HEK293T (cell line): ENCODE measurements at regions not wholly inside any gene's neighbourhood (a gene's known extent, or its start where the extent isn't known, plus 50 kb on each side); places are given as distances from the start of the nearest gene placed in this dataset.

Experiments
- CTCF ChIA-PET: fragments of 350-600 bp; formaldehyde crosslinking; extraction: SDS; loops from one replicate; lab custom pipeline; 2021; ENCODE audit warnings: antibody characterized with exemption, inconsistent platforms; lab: Yijun Ruan, JAX
- POLR2A ChIA-PET: fragments of 350-600 bp; formaldehyde crosslinking; extraction: SDS; loops from one replicate; lab custom pipeline; 2020; ENCODE audit warnings: antibody characterized with exemption, inconsistent platforms; lab: Yijun Ruan, JAX
- DNase-seq: peaks from one replicate; pipeline ENCODE4 v3.0.0; 2012; ENCODE audit warnings: mixed read lengths; ENCODE audit errors: extremely low spot score
- ARNT ChIP-seq: fragments of 450-650 bp; IDR thresholded peaks from 2 replicates; pipeline ENCODE4 v1.6.1; 2017; ENCODE audit warnings: mild to moderate bottlenecking
- BHLHE40 ChIP-seq: fragments of 450-650 bp; IDR thresholded peaks from 2 replicates; pipeline ENCODE4 v1.6.1; 2016; ENCODE audit warnings: mild to moderate bottlenecking, moderate library complexity, borderline replicate concordance
- CTBP1 ChIP-seq: fragments of 450-650 bp; IDR thresholded peaks from 2 replicates; pipeline ENCODE4 v1.6.1; 2016; ENCODE audit warnings: borderline replicate concordance
- ELF4 ChIP-seq: fragments of 450-650 bp; IDR thresholded peaks from 2 replicates; pipeline ENCODE4 v1.6.1; 2017; ENCODE audit warnings: antibody characterized with exemption
- FOXA1 ChIP-seq: fragments of 450-650 bp; IDR thresholded peaks from 2 replicates; pipeline ENCODE4 v1.6.1; 2016; ENCODE audit warnings: mild to moderate bottlenecking
- FOXK2 ChIP-seq: fragments of 450-650 bp; IDR thresholded peaks from 2 replicates; pipeline ENCODE4 v1.6.1; 2016; ENCODE audit warnings: mild to moderate bottlenecking
- FOXM1 ChIP-seq: fragments of 450-650 bp; IDR thresholded peaks from 2 replicates; pipeline ENCODE4 v1.6.1; 2017; ENCODE audit warnings: mild to moderate bottlenecking, borderline replicate concordance
- HDGF ChIP-seq: fragments of 450-650 bp; IDR thresholded peaks from 2 replicates; pipeline ENCODE4 v1.6.1; 2017; ENCODE audit warnings: antibody characterized with exemption, borderline replicate concordance
- L3MBTL2 ChIP-seq: fragments of 450-650 bp; conservative IDR thresholded peaks from 2 replicates; pipeline ENCODE4 v1.6.1; 2016; ENCODE audit warnings: mild to moderate bottlenecking
- LEF1 ChIP-seq: fragments of 450-650 bp; IDR thresholded peaks from 2 replicates; pipeline ENCODE4 v1.6.1; 2017; ENCODE audit warnings: mild to moderate bottlenecking, borderline replicate concordance
- NFRKB ChIP-seq: fragments of 450-650 bp; IDR thresholded peaks from 2 replicates; pipeline ENCODE4 v1.6.1; 2016; ENCODE audit warnings: mild to moderate bottlenecking, moderate library complexity
- PKNOX1 ChIP-seq: fragments of 450-650 bp; IDR thresholded peaks from 2 replicates; pipeline ENCODE4 v1.6.1; 2016
- SP1 ChIP-seq: fragments of 450-650 bp; IDR thresholded peaks from 2 replicates; pipeline ENCODE4 v1.6.1; 2017
- SUZ12 ChIP-seq: fragments of 450-650 bp; IDR thresholded peaks from 2 replicates; pipeline ENCODE4 v1.6.1; 2016; ENCODE audit warnings: mild to moderate bottlenecking
- TARDBP ChIP-seq: fragments of 450-650 bp; IDR thresholded peaks from 2 replicates; pipeline ENCODE4 v1.6.1; 2016
- ZNF384 ChIP-seq: fragments of 450-650 bp; IDR thresholded peaks from 2 replicates; pipeline ENCODE4 v1.6.1; 2016

GRCh38 chr13:29937841-29938240 is 87.4 kb upstream of the UBL3 start:
- POLR2A ChIA-PET: no interaction called here

GRCh38 chr13:29937379-29937778 is 87.0 kb upstream of the UBL3 start:
- ChIA-PET POLR2A (no interaction called here), CTCF (interaction anchor here (0.6 kb wide), 1 partner anchor 174 kb away, joined by 3 read pairs; no protein-coding TSS in a partner anchor)

More at GRCh38 chr13:29937841-29938240, 87.4 kb upstream of the UBL3 start:
- TF ChIP-seq FOXA1 (no peak), NFRKB (no peak), SUZ12 (no peak), ARNT (no peak), HDGF (no peak), PKNOX1 (no peak), SP1 (no peak), ZNF384 (no peak), TARDBP (no peak), CTBP1 (no peak), FOXM1 (no peak), BHLHE40 (no peak), L3MBTL2 (no peak), FOXK2 (no peak), LEF1 (no peak), ELF4 (no peak)
- CTCF ChIA-PET: no interaction called here
- no peak for DNase-seq

GRCh38 chr13:29936956-29937355 is 86.5 kb upstream of the UBL3 start:
- ChIA-PET CTCF (interaction anchor here (0.6 to 1.8 kb wide), 2 partner anchors 13 to 174 kb away, joined by 3 to 8 read pairs; no protein-coding TSS in a partner anchor), POLR2A (no interaction called here)
- TF ChIP-seq BHLHE40: no peak
- no peak for TF ChIP-seq SUZ12
- TF ChIP-seq ELF4: no peak
- TF ChIP-seq TARDBP: no peak
- TF ChIP-seq LEF1: no peak
- no peak for DNase-seq

More at GRCh38 chr13:29937379-29937778, 87.0 kb upstream of the UBL3 start:
- TF ChIP-seq HDGF: no peak
- no peak for TF ChIP-seq ZNF384
- no peak for TF ChIP-seq CTBP1
- TF ChIP-seq SP1: no peak
- TF ChIP-seq PKNOX1: no peak
- no peak for TF ChIP-seq SUZ12
- TF ChIP-seq L3MBTL2: no peak
- TF ChIP-seq ARNT: no peak
- no peak for TF ChIP-seq TARDBP
- no peak for TF ChIP-seq FOXA1
- TF ChIP-seq ELF4: no peak
- TF ChIP-seq LEF1: no peak
- no peak for DNase-seq

GRCh38 chr13:29936051-29936813 is 85.8 kb upstream of the UBL3 start:
- CTCF ChIA-PET: interaction anchor here (1.8 kb wide), 1 partner anchor 13 kb away, joined by 8 read pairs; no protein-coding TSS in a partner anchor
- TF ChIP-seq SP1: no peak
- no peak for TF ChIP-seq FOXA1
- no peak for TF ChIP-seq HDGF
- TF ChIP-seq TARDBP: no peak
- no peak for TF ChIP-seq LEF1
- TF ChIP-seq NFRKB: no peak
- TF ChIP-seq FOXM1: no peak
- TF ChIP-seq ELF4: no peak
- no peak for TF ChIP-seq L3MBTL2
- no peak for TF ChIP-seq CTBP1
- no peak for TF ChIP-seq SUZ12
- no peak for TF ChIP-seq BHLHE40
- no peak for TF ChIP-seq ARNT
- no peak for TF ChIP-seq FOXK2
- POLR2A ChIA-PET: no interaction called here
- DNase-seq: no peak

- CTCF ChIA-PET: interaction anchor here (1.8 kb wide), 1 partner anchor 12 kb away, joined by 8 read pairs; no protein-coding TSS in a partner anchor
- POLR2A ChIA-PET: no interaction called here
These were observed 85.0 kb upstream of the UBL3 start for GRCh38 chr13:29935309-29935981.

More at GRCh38 chr13:29935309-29935981, 85.0 kb upstream of the UBL3 start:
- TF ChIP-seq BHLHE40 (no peak), FOXM1 (no peak), L3MBTL2 (no peak), ZNF384 (no peak), HDGF (no peak), PKNOX1 (no peak), FOXA1 (no peak), LEF1 (no peak), SUZ12 (no peak), SP1 (no peak), TARDBP (no peak), CTBP1 (no peak), FOXK2 (no peak), NFRKB (no peak), ARNT (no peak), ELF4 (no peak)
- no peak for DNase-seq
